Chondrocyte (in vitro differentiated cells): ENCODE measurements at regions not wholly inside any gene's neighbourhood (a gene's known extent, or its start where the extent isn't known, plus 50 kb on each side); places are given as distances from the start of the nearest gene placed in this dataset.

ENCODE experiments used
- DNase-seq: peaks from one replicate; pipeline ENCODE4 v3.0.0; 2021; ENCODE audit warnings: mixed read lengths, low spot score
- H3K27ac Mint-ChIP-seq: one replicate; pipeline ENCODE4 v1.8.0; 2021; ENCODE audit warnings: mild to moderate bottlenecking, moderate library complexity, mixed read lengths; ENCODE audit not compliant: unreplicated experiment
- H3K27me3 Mint-ChIP-seq: 2 replicates; pipeline ENCODE4 v1.8.0; 2021; ENCODE audit warnings: low read depth, mixed read lengths
- H3K36me3 Mint-ChIP-seq: 2 replicates; pipeline ENCODE4 v1.8.0; 2021; ENCODE audit warnings: low read depth, mixed read lengths
- H3K4me1 Mint-ChIP-seq: 2 replicates; pipeline ENCODE4 v1.8.0; 2021; ENCODE audit warnings: low read depth, mild to moderate bottlenecking, mixed read lengths
- H3K4me3 Mint-ChIP-seq: one replicate; pipeline ENCODE4 v1.8.0; 2021; ENCODE audit warnings: mild to moderate bottlenecking, moderate library complexity, mixed read lengths; ENCODE audit not compliant: unreplicated experiment
- H3K9me3 Mint-ChIP-seq: 2 replicates; pipeline ENCODE4 v1.8.0; 2021; ENCODE audit warnings: low read depth, mixed read lengths
- CTCF ChIP-seq: fragments of 200-600 bp; sonication (generic); IDR thresholded peaks from 2 replicates; pipeline ENCODE4 v1.5.0; 2021; ENCODE audit warnings: antibody characterized with exemption, mild to moderate bottlenecking, moderate library complexity

- no peaks in the 10 kb centered on the region for H3K4me1 Mint-ChIP-seq
- H3K27me3 Mint-ChIP-seq, result peaks cover 3% of the 10 kb centered on the region
- H3K9me3 Mint-ChIP-seq, result peaks cover 10% of the 10 kb centered on the region
- no peak for TF ChIP-seq CTCF
- no peak overlapping the region for H3K27ac Mint-ChIP-seq
- H3K4me3 Mint-ChIP-seq, result no peak overlapping the region
- no peaks in the 10 kb centered on the region for H3K36me3 Mint-ChIP-seq
- no peak for DNase-seq
Measured at GRCh38 chr18:69208545-69208944, 192.1 kb upstream of the DOK6 start.

DNA sequence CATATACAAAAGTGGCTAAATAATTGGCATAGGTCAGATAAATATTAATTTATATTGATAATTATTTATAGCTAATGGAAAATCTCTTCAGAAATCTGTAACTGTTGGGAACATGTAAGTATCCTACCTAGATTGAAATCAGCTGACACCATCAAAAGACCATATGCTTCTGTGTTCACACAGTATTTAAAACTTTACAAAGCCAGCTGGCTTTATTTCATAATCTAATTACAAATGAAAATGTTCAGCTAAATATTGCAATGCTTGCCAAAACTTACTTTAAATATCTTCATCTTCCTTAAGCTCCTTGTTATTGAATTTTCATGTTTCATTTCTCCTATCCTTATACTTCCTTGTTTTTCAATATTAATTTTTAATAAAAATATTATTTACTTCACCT is 190.9 kb upstream of the DOK6 start:
- TF ChIP-seq CTCF, result no peak
- no peak for DNase-seq
- H3K9me3 Mint-ChIP-seq, result peaks cover 10% of the 10 kb centered on the region
- no peaks in the 10 kb centered on the region for H3K4me1 Mint-ChIP-seq
- H3K27ac Mint-ChIP-seq, result no peak overlapping the region
- H3K36me3 Mint-ChIP-seq, result no peaks in the 10 kb centered on the region
- H3K27me3 Mint-ChIP-seq, result peaks cover 2% of the 10 kb centered on the region
- H3K4me3 Mint-ChIP-seq, result no peak overlapping the region

- DNase-seq, result no peak
- H3K27ac Mint-ChIP-seq, result no peak overlapping the region
- H3K4me3 Mint-ChIP-seq, result no peak overlapping the region
- H3K9me3 Mint-ChIP-seq, result peaks cover 6% of the 10 kb centered on the region
- no peaks in the 10 kb centered on the region for H3K36me3 Mint-ChIP-seq
- H3K27me3 Mint-ChIP-seq, result peaks cover 2% of the 10 kb centered on the region
- no peaks in the 10 kb centered on the region for H3K4me1 Mint-ChIP-seq
- no peak for TF ChIP-seq CTCF
Measured at GRCh38 chr18:69213842-69214241, 186.8 kb upstream of the DOK6 start.

DNA sequence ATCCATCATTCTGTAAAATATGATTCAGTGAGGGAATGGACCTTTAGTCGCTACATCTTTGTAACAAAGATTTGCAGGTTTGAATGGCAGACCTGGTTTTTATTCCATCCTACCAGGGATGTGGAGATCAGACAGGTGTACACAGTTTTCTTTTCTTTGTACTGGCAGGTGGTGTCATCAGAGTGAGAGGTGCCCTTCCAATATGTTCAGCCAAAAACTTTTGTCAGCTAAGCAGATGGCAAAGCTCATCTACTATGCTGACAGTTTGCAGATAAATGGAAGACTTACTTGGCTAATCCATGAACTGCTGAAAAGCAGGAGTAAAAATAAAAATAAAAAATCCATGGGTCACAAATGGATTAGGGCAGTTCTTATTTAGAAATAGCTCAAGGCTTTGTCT is 185.5 kb upstream of the DOK6 start:
- H3K27me3 Mint-ChIP-seq, result peaks cover 2% of the 10 kb centered on the region
- H3K27ac Mint-ChIP-seq, result no peak overlapping the region
- no peak overlapping the region for H3K4me3 Mint-ChIP-seq
- no peak for TF ChIP-seq CTCF
- DNase-seq, result no peak
- peaks cover 6% of the 10 kb centered on the region for H3K9me3 Mint-ChIP-seq
- no peaks in the 10 kb centered on the region for H3K4me1 Mint-ChIP-seq
- H3K36me3 Mint-ChIP-seq, result no peaks in the 10 kb centered on the region

DNA sequence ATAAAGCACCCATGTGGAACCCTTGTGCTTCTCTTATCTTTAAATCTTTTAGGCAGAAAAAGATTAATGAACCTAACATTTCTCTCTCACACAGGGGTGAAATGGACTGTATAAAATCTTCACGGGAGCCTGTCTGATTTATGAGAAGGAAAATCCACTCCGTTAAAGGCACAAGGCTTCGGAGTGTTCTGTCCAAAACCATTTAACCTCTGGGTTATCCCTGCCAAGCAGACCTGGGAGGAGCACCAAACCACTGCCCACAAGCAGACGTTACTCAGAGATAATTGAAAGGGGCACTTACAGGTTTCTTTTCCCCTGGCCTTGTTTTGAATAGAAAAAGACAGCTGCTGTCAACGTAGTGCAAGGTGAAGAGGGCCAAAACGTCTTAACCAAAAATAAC is 184.4 kb upstream of the DOK6 start:
- no peaks in the 10 kb centered on the region for H3K27me3 Mint-ChIP-seq

More for the DNA sequence above, 184.4 kb upstream of the DOK6 start:
- peaks cover 3% of the 10 kb centered on the region for H3K9me3 Mint-ChIP-seq
- no peak overlapping the region for H3K4me3 Mint-ChIP-seq
- no peaks in the 10 kb centered on the region for H3K36me3 Mint-ChIP-seq
- no peak for TF ChIP-seq CTCF
- no peaks in the 10 kb centered on the region for H3K4me1 Mint-ChIP-seq
- no peak overlapping the region for H3K27ac Mint-ChIP-seq
- no peak for DNase-seq
